Right lobe of liver (tissue), 6 donors: ENCODE measurements at regions not wholly inside any gene's neighbourhood (a gene's known extent, or its start where the extent isn't known, plus 50 kb on each side); places are given as distances from the start of the nearest gene placed in this dataset.

ENCODE experiments used
- ATAC-seq, 4 donors: fragments of 200-7000 bp; cut with Tn5 transposase; one replicate each; pipeline ENCODE4 v1.9.1; 2020; ENCODE audit warnings: mild to moderate bottlenecking in 4 of 4, moderate library complexity in 4 of 4
- DNase-seq, 3 donors: peaks; one replicate each; pipeline ENCODE4 v3.0.0-alpha.2; 2020
- H3K27ac ChIP-seq, 3 donors: fragments of 200-600 bp; one replicate each; pipeline ENCODE4 v1.8.0; 2022
- H3K27me3 ChIP-seq, 2 donors: fragments of 200-600 bp; one replicate each; pipeline ENCODE4 v1.8.0; 2022
- H3K36me3 ChIP-seq, 4 donors: fragments of 200-600 bp; sonication (generic) in 1 of 4; one replicate each; pipeline versions ENCODE4 v1.5.1 to v1.8.0; 2017 to 2022; ENCODE audit warnings: control low read depth in 1 of 4
- H3K4me1 ChIP-seq, 4 donors: fragments of 200-600 bp; sonication (generic) in 1 of 4; one replicate each; pipeline versions ENCODE4 v1.5.1 to v1.8.0; 2017 to 2022; ENCODE audit warnings: control low read depth in 1 of 4
- H3K4me3 ChIP-seq, 3 donors: fragments of 200-600 bp; one replicate each; pipeline ENCODE4 v1.8.0; 2022
- H3K9me3 ChIP-seq, 4 donors: fragments of 200-600 bp; sonication (generic) in 1 of 4; one replicate each; pipeline versions ENCODE4 v1.5.1 to v1.8.0; 2017 to 2022; ENCODE audit warnings: control low read depth in 1 of 4
- POLR2A ChIP-seq: fragments of 450-650 bp; IDR thresholded peaks from one replicate; pipeline ENCODE4 v1.6.1; 2017; ENCODE audit warnings: antibody characterized with exemption, mild to moderate bottlenecking
- WGBS: methylation state at CpG from one replicate; pipeline ENCODE4 v1.1.6; 2018; ENCODE audit warnings: low coverage, low lambda C conversion rate; ENCODE audit not compliant: insufficient coverage; ENCODE audit errors: missing lambda C conversion rate; 5-methylcytosine and 5-hydroxymethylcytosine counted together
- intact Hi-C, 2 donors: fragments of 100-400 bp; cut with DNase I; formaldehyde crosslinking; loops; one replicate each; pipeline versions ENCODE4 v1.11.2 to v1.14.1; 2022
- TF ChIP-seq, protein P1 (sequence below), 4 donors: fragments of 200-600 bp in 3 of 4; fragments of 450-650 bp in 1 of 4; IDR thresholded peaks; one replicate each; pipeline versions ENCODE4 v1.5.1 to v1.8.0; 2016 to 2022; ENCODE audit warnings: antibody characterized with exemption in 4 of 4, mild to moderate bottlenecking in 2 of 4
- donor health status: DM: no; HTN: yes; CAD: no.
- donor health status: DM: no; HTN: no; CAD: no.
- donor health status: DM: no; HTN: no; CAD: no.
- donor health status: DM: no; HTN: yes; CAD: no.
- donor health status: DM: no; HTN: yes; CAD: no.

GRCh38 chr4:128572778-128573241 is 236.7 kb upstream of the JADE1 start:
- no peak for TF ChIP-seq POLR2A
- TF ChIP-seq, protein P1, sequence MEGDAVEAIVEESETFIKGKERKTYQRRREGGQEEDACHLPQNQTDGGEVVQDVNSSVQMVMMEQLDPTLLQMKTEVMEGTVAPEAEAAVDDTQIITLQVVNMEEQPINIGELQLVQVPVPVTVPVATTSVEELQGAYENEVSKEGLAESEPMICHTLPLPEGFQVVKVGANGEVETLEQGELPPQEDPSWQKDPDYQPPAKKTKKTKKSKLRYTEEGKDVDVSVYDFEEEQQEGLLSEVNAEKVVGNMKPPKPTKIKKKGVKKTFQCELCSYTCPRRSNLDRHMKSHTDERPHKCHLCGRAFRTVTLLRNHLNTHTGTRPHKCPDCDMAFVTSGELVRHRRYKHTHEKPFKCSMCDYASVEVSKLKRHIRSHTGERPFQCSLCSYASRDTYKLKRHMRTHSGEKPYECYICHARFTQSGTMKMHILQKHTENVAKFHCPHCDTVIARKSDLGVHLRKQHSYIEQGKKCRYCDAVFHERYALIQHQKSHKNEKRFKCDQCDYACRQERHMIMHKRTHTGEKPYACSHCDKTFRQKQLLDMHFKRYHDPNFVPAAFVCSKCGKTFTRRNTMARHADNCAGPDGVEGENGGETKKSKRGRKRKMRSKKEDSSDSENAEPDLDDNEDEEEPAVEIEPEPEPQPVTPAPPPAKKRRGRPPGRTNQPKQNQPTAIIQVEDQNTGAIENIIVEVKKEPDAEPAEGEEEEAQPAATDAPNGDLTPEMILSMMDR (IDR thresholded peaks at IDR 0.05) = no peak
- no peaks in the 10 kb centered on the region for H3K27me3 ChIP-seq
- no peak for DNase-seq
- intact Hi-C loops = no loop called here
- no peak for ATAC-seq
- peak overlapping the region; percentile 29 to 70 (median 56) for H3K27ac ChIP-seq
- no peaks in the 10 kb centered on the region for H3K9me3 ChIP-seq
- no peak overlapping the region for H3K4me3 ChIP-seq
- WGBS = no CpG with 5 or more reads among the region's 3 CpGs
- H3K4me1 ChIP-seq = peaks cover 0 to 15% (median 5%) of the 10 kb centered on the region in 4 donors
- H3K36me3 ChIP-seq = no peaks in the 10 kb centered on the region

DNA sequence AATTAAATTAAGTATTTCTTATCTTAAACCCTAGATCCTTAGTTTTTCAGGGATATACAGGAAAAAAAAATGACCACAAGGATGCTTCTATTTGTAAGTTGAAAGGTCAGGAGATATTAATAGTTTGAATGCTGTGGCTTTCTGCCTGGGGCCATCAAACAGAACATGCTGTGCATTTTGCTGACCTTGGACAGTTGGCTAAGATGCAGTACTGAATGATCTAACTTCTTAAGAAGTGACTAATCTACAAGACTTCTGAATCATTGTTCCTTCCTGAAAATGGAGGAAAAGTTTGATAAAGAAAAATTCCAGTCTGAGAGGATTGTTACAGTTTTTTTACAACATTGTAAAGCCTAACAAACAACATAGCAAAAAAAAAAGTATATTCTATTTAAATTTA is 237.8 kb upstream of the JADE1 start:
- intact Hi-C loops = no loop called here
- Histone ChIP-seq H3K36me3 (no peaks in the 10 kb centered on the region), H3K27ac (no peak overlapping the region), H3K4me3 (no peak overlapping the region), H3K9me3 (no peaks in the 10 kb centered on the region), H3K4me1 (peaks cover 0 to 15% (median 5%) of the 10 kb centered on the region in 4 donors), H3K27me3 (no peaks in the 10 kb centered on the region)
- ATAC-seq = peak; percentile 46 to 70 (median 58)
- DNase-seq = no peak
- no peak for TF ChIP-seq POLR2A
- TF ChIP-seq, protein P1 (IDR thresholded peaks at IDR 0.05) = no peak

DNA sequence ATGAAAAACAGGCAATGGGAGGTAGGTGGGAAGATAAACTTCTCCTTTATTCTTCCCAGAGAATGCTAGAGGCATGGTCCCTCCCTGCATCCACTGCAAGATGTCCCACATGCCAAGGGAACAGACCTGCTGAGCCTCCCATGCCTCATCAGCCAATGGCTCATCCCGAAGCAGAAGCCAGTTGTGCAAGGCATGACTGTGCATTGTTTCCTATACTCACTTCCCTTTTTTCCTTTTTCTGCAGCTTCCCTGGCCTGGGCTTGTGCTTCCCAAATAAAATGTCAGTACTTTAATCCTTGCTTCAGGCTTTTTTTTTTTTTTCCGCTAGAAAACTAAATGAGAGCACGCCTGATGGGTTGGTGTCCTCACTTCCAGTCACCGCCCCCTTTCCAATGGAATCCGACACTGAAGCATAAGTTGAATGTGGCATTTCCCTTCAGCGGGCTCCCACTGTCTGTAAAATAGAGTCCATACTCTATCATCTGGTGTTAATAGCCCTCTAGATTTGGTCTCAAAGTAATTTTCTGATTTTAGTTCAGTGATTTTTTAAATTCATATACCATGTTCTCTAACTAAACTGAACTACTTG is 239.0 kb upstream of the JADE1 start:
- no peaks in the 10 kb centered on the region for H3K36me3 ChIP-seq
- no peaks in the 10 kb centered on the region for H3K9me3 ChIP-seq
- H3K4me1 ChIP-seq = peaks cover 0 to 15% (median 5%) of the 10 kb centered on the region in 4 donors
- H3K4me3 ChIP-seq = no peak overlapping the region
- no peaks in the 10 kb centered on the region for H3K27me3 ChIP-seq
- TF ChIP-seq POLR2A = no peak
- TF ChIP-seq, protein P1 (IDR thresholded peaks at IDR 0.05) = no peak
- WGBS = 100% methylated on average over 5 of the region's 6 CpGs
- DNase-seq (peak in 1 of 3 donors; percentile 27), ATAC-seq (peak in 2 of 4 donors; percentile 8 to 10)
- no peak overlapping the region for H3K27ac ChIP-seq
- intact Hi-C loops = no loop called here

- TF ChIP-seq POLR2A = no peak
- TF ChIP-seq, protein P1 (IDR thresholded peaks at IDR 0.05) = no peak
- Histone ChIP-seq H3K9me3 (no peaks in the 10 kb centered on the region), H3K4me1 (peaks cover 0 to 1% (median 0%) of the 10 kb centered on the region in 4 donors), H3K36me3 (no peaks in the 10 kb centered on the region), H3K4me3 (no peak overlapping the region), H3K27me3 (no peaks in the 10 kb centered on the region), H3K27ac (no peak overlapping the region)
- WGBS = 66% methylated on average over 2 of the region's 2 CpGs
- ATAC-seq = no peak
- intact Hi-C loops = no loop called here
- DNase-seq = no peak
Measured at GRCh38 chr4:128566693-128567092, 242.8 kb upstream of the JADE1 start.
